ENCODE measurements at regions not wholly inside any gene's neighbourhood (a gene's known extent, or its start where the extent isn't known, plus 50 kb on each side); places are given as distances from the start of the nearest gene placed in this dataset.

- no peak for ATAC-seq
Measured at GRCh38 chr4:35080799-35081198, 1163.5 kb downstream of the ARAP2 start.

- no peak for ATAC-seq
Measured at GRCh38 chr4:35087218-35087617, 1157.1 kb downstream of the ARAP2 start.

- ATAC-seq: no peak
Measured at GRCh38 chr4:35100932-35101331, 1143.4 kb downstream of the ARAP2 start.

GRCh38 chr4:35102066-35102465, 1142.2 kb downstream of the ARAP2 start:
- ATAC-seq: no peak

GRCh38 chr4:35105486-35105885, 1138.8 kb downstream of the ARAP2 start:
- no peak for ATAC-seq

- no peak for ATAC-seq
Measured at GRCh38 chr4:35106091-35106734, 1138.1 kb downstream of the ARAP2 start.

GRCh38 chr4:35124106-35124505, 1120.2 kb downstream of the ARAP2 start:
- ATAC-seq: no peak

- ATAC-seq: no peak
Measured at GRCh38 chr4:35125995-35126712, 1118.2 kb downstream of the ARAP2 start.

GRCh38 chr4:35138449-35138848, 1105.9 kb downstream of the ARAP2 start:
- ATAC-seq: no peak

- ATAC-seq: no peak
Measured at GRCh38 chr4:35147761-35148160, 1096.6 kb downstream of the ARAP2 start.

- no peak for ATAC-seq
Measured at GRCh38 chr4:35151816-35152572, 1092.3 kb downstream of the ARAP2 start.

GRCh38 chr4:35163168-35163567, 1081.1 kb downstream of the ARAP2 start:
- ATAC-seq: no peak

GRCh38 chr4:35164063-35164462, 1080.3 kb downstream of the ARAP2 start:
- no peak for ATAC-seq

GRCh38 chr4:35166466-35166865, 1077.8 kb downstream of the ARAP2 start:
- no peak for ATAC-seq

GRCh38 chr4:35167385-35167784, 1076.9 kb downstream of the ARAP2 start:
- no peak for ATAC-seq

- ATAC-seq: no peak
Measured at GRCh38 chr4:35175487-35175886, 1068.8 kb downstream of the ARAP2 start.

- ATAC-seq: no peak
Measured at GRCh38 chr4:35175894-35176293, 1068.4 kb downstream of the ARAP2 start.

GRCh38 chr4:35182451-35182850, 1061.9 kb downstream of the ARAP2 start:
- no peak for ATAC-seq

- no peak for ATAC-seq
Measured at GRCh38 chr4:35189988-35190613, 1054.2 kb downstream of the ARAP2 start.

- ATAC-seq: no peak
Measured at GRCh38 chr4:35201403-35201802, 1042.9 kb downstream of the ARAP2 start.

- no peak for ATAC-seq
Measured at GRCh38 chr4:35216636-35217035, 1027.7 kb downstream of the ARAP2 start.

- no peak for ATAC-seq
Measured at GRCh38 chr4:35217331-35217730, 1027.0 kb downstream of the ARAP2 start.

GRCh38 chr4:35228313-35228712, 1016.0 kb downstream of the ARAP2 start:
- no peak for ATAC-seq
